Left ventricle myocardium superior (tissue), 1 donor: ENCODE measurements at regions not wholly inside any gene's neighbourhood (a gene's known extent, or its start where the extent isn't known, plus 50 kb on each side); places are given as distances from the start of the nearest gene placed in this dataset.

Experiments used
- ATAC-seq: fragments of 200-7000 bp; cut with Tn5 transposase; one replicate; pipeline ENCODE4 v1.9.1; 2020; ENCODE audit warnings: mild to moderate bottlenecking, moderate library complexity
- DNase-seq: peaks from one replicate; pipeline ENCODE4 v3.0.0-alpha.2; 2020
- intact Hi-C: fragments of 100-400 bp; cut with micrococcal nuclease; formaldehyde crosslinking; loops from one replicate; pipeline ENCODE4 v1.11.0; 2022
- donor health status: DM: no; HTN: yes; CAD: no; lungs with severe emphysema.

DNA sequence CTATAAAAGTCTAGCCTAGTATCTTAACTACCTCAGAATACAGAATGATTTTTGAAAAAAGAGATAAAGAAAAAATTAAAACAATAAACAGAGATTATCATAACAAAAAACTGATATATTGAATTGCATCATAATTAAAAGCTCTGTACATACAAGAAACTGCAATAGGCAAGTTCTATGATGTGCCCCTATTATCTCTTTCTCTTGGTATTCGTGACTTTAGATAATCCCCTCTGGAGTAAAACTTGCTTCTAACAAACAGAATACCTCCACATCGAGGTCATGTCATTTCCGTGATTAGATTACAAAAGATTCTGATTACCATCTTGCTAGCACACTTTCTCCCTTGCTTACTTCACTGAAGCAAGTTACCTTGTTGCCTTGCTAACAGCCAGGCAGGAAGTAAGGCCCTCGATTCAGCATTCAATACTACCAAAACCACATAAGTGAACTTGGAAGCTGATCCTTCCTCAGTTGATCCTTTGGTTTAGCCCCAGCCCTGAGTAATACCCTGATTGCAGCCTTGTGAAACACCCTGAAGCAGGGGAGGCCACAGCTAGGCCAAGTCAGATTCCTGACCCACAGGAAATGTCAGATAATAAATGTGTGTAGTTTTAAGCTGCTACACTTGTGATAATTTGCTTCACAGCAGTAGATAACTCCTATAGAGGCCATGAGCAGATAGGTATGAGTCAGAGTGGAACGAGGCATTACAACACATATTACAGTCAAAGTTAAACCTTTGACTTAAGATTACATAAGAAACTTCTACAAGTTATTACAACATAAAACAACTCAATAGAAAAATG is 53.7 kb upstream of the TMX4 start:
- DNase-seq (no peak), ATAC-seq (no peak)
- intact Hi-C loops, result no loop called here

DNA sequence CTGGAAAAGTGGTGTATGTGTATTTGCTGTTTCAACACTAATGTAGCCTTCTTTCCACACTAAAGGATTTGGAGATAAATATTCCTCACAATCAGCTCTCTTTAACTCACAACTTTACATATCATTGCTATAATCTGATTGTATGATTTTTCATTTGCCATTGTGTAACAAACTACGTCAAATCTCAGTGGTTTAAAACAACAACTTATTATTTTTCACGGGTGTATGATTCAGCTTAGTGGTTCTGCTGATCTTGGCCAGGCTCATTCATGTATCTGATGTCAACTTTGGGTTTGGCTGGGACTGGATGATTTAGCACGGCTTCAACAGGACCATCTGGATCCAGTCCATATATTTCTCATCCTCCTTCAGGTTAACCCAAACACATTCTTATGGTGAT is 55.4 kb upstream of the TMX4 start:
- DNase-seq (no peak), ATAC-seq (no peak)
- intact Hi-C loops, result no loop called here

- intact Hi-C loops, result no loop called here
- DNase-seq (no peak), ATAC-seq (no peak)
Observed at GRCh38 chr20:8076306-8077136, 55.5 kb upstream of the PLCB1 start.

GRCh38 chr20:8077137-8077466 is 55.0 kb upstream of the PLCB1 start:
- DNase-seq (no peak), ATAC-seq (no peak)
- intact Hi-C loops, result no loop called here

DNA sequence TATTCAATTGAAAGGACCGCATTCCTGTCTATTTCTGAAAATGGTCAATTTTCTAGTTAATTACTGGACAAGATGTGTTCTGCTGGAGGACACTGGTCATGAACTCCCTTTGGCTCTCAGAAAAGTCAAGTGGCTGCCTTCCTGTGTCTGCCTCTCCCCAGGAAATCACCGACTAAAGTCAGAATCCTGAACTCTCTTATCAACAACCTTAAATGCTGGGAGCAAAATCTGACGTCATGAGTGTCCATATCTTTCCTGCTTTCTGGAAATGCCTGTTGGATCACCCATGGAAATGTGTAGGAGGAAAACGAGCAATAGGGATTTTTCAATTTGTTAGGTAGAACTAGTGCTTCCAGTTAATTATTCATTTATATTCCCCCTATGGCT is 53.5 kb upstream of the PLCB1 start:
- ATAC-seq, result peak; percentile 41

GRCh38 chr20:8079976-8080375 is 52.1 kb upstream of the PLCB1 start:
- ATAC-seq (no peak), DNase-seq (no peak)
- intact Hi-C loops, result no loop called here

More for the DNA sequence above, 53.5 kb upstream of the PLCB1 start:
- DNase-seq, result no peak
- intact Hi-C loops, result no loop called here

- ATAC-seq (no peak), DNase-seq (no peak)
- intact Hi-C loops, result no loop called here
Observed at GRCh38 chr20:8082025-8082424, 50.0 kb upstream of the PLCB1 start.
